ENCODE measurements at regions not wholly inside any gene's neighbourhood (a gene's known extent, or its start where the extent isn't known, plus 50 kb on each side); places are given as distances from the start of the nearest gene placed in this dataset.

- Histone ChIP-seq H3K27me3 (ENCODE audit: control insufficient read depth, insufficient read depth, low read length) (no peaks in the 10 kb centered on the region), H3K36me3 (replicated peaks; ENCODE audit: control insufficient read depth, insufficient read depth, low read length) (no peaks in the 10 kb centered on the region), H3K4me3 (ENCODE audit: insufficient read depth, low read depth, low read length) (no peak overlapping the region)
- DNase-seq: no peak
Observed at GRCh38 chr2:224325941-224326340, 76.0 kb downstream of the FAM124B start.

- no peaks in the 10 kb centered on the region for H3K27me3 ChIP-seq (ENCODE audit: control insufficient read depth, insufficient read depth, low read length)
- H3K36me3 ChIP-seq (replicated peaks; ENCODE audit: control insufficient read depth, insufficient read depth, low read length): no peaks in the 10 kb centered on the region
- no peak for DNase-seq
- H3K4me3 ChIP-seq (ENCODE audit: insufficient read depth, low read depth, low read length): no peak overlapping the region
Observed at GRCh38 chr2:224324604-224325003, 77.3 kb downstream of the FAM124B start.

GRCh38 chr2:224320660-224321059 lies 81.2 kb downstream of the FAM124B start:
- Histone ChIP-seq H3K4me3 (ENCODE audit: insufficient read depth, low read depth, low read length) (no peak overlapping the region), H3K36me3 (replicated peaks; ENCODE audit: control insufficient read depth, insufficient read depth, low read length) (no peaks in the 10 kb centered on the region), H3K27me3 (ENCODE audit: control insufficient read depth, insufficient read depth, low read length) (no peaks in the 10 kb centered on the region; the same call in 1 of the 2 replicates)
- no peak for DNase-seq

- Histone ChIP-seq H3K27me3 (ENCODE audit: control insufficient read depth, insufficient read depth, low read length) (no peaks in the 10 kb centered on the region; the same call in 1 of the 2 replicates), H3K4me3 (ENCODE audit: insufficient read depth, low read depth, low read length) (no peak overlapping the region), H3K36me3 (replicated peaks; ENCODE audit: control insufficient read depth, insufficient read depth, low read length) (no peaks in the 10 kb centered on the region)
- no peak for DNase-seq
Observed at GRCh38 chr2:224319750-224320149, 82.2 kb downstream of the FAM124B start.

GRCh38 chr2:224312741-224313140 lies 89.2 kb downstream of the FAM124B start:
- H3K4me3 ChIP-seq (ENCODE audit: insufficient read depth, low read depth, low read length): no peak overlapping the region
- DNase-seq: no peak
- no peaks in the 10 kb centered on the region for H3K27me3 ChIP-seq (ENCODE audit: control insufficient read depth, insufficient read depth, low read length)
- no peaks in the 10 kb centered on the region for H3K36me3 ChIP-seq (replicated peaks; ENCODE audit: control insufficient read depth, insufficient read depth, low read length)

GRCh38 chr2:224310943-224311625 lies 90.8 kb downstream of the FAM124B start:
- no peak overlapping the region for H3K4me3 ChIP-seq (ENCODE audit: insufficient read depth, low read depth, low read length)
- no peak for DNase-seq
- no peaks in the 10 kb centered on the region for H3K27me3 ChIP-seq (ENCODE audit: control insufficient read depth, insufficient read depth, low read length)
- H3K36me3 ChIP-seq (replicated peaks; ENCODE audit: control insufficient read depth, insufficient read depth, low read length): no peaks in the 10 kb centered on the region

GRCh38 chr2:224309176-224309575 lies 92.7 kb downstream of the FAM124B start:
- Histone ChIP-seq H3K27me3 (ENCODE audit: control insufficient read depth, insufficient read depth, low read length) (no peaks in the 10 kb centered on the region), H3K4me3 (ENCODE audit: insufficient read depth, low read depth, low read length) (no peak overlapping the region), H3K36me3 (replicated peaks; ENCODE audit: control insufficient read depth, insufficient read depth, low read length) (no peaks in the 10 kb centered on the region)
- DNase-seq: no peak

GRCh38 chr2:224308272-224308911 lies 93.5 kb downstream of the FAM124B start:
- Histone ChIP-seq H3K36me3 (replicated peaks; ENCODE audit: control insufficient read depth, insufficient read depth, low read length) (no peaks in the 10 kb centered on the region), H3K27me3 (ENCODE audit: control insufficient read depth, insufficient read depth, low read length) (no peaks in the 10 kb centered on the region), H3K4me3 (ENCODE audit: insufficient read depth, low read depth, low read length) (no peak overlapping the region)
- no peak for DNase-seq

GRCh38 chr2:224302952-224303351 lies 99.0 kb downstream of the FAM124B start:
- Histone ChIP-seq H3K36me3 (replicated peaks; ENCODE audit: control insufficient read depth, insufficient read depth, low read length) (no peaks in the 10 kb centered on the region), H3K27me3 (ENCODE audit: control insufficient read depth, insufficient read depth, low read length) (no peaks in the 10 kb centered on the region), H3K4me3 (ENCODE audit: insufficient read depth, low read depth, low read length) (no peak overlapping the region)
- no peak for DNase-seq

GRCh38 chr2:224293976-224294375 lies 107.9 kb downstream of the FAM124B start:
- no peak for DNase-seq
- no peak overlapping the region for H3K4me3 ChIP-seq (ENCODE audit: insufficient read depth, low read depth, low read length)
- no peaks in the 10 kb centered on the region for H3K36me3 ChIP-seq (replicated peaks; ENCODE audit: control insufficient read depth, insufficient read depth, low read length)
- no peaks in the 10 kb centered on the region for H3K27me3 ChIP-seq (ENCODE audit: control insufficient read depth, insufficient read depth, low read length)

GRCh38 chr2:224287531-224287930 lies 114.4 kb downstream of the FAM124B start:
- no peaks in the 10 kb centered on the region for H3K36me3 ChIP-seq (replicated peaks; ENCODE audit: control insufficient read depth, insufficient read depth, low read length)
- H3K27me3 ChIP-seq (ENCODE audit: control insufficient read depth, insufficient read depth, low read length): no peaks in the 10 kb centered on the region
- no peak for DNase-seq
- no peak overlapping the region for H3K4me3 ChIP-seq (ENCODE audit: insufficient read depth, low read depth, low read length)

GRCh38 chr2:224286923-224287322 lies 115.0 kb downstream of the FAM124B start:
- H3K36me3 ChIP-seq (replicated peaks; ENCODE audit: control insufficient read depth, insufficient read depth, low read length): no peaks in the 10 kb centered on the region
- DNase-seq: no peak
- no peaks in the 10 kb centered on the region for H3K27me3 ChIP-seq (ENCODE audit: control insufficient read depth, insufficient read depth, low read length)
- H3K4me3 ChIP-seq (ENCODE audit: insufficient read depth, low read depth, low read length): no peak overlapping the region

- Histone ChIP-seq H3K4me3 (ENCODE audit: insufficient read depth, low read depth, low read length) (no peak overlapping the region), H3K27me3 (ENCODE audit: control insufficient read depth, insufficient read depth, low read length) (no peaks in the 10 kb centered on the region), H3K36me3 (replicated peaks; ENCODE audit: control insufficient read depth, insufficient read depth, low read length) (no peaks in the 10 kb centered on the region)
- DNase-seq: no peak
Observed at GRCh38 chr2:224284134-224284946, 117.6 kb downstream of the FAM124B start.

- Histone ChIP-seq H3K4me3 (ENCODE audit: insufficient read depth, low read depth, low read length) (no peak overlapping the region), H3K36me3 (replicated peaks; ENCODE audit: control insufficient read depth, insufficient read depth, low read length) (no peaks in the 10 kb centered on the region), H3K27me3 (ENCODE audit: control insufficient read depth, insufficient read depth, low read length) (no peaks in the 10 kb centered on the region)
- no peak for DNase-seq
Observed at GRCh38 chr2:224283466-224283965, 118.4 kb downstream of the FAM124B start.

GRCh38 chr2:224281374-224281773 lies 120.5 kb downstream of the FAM124B start:
- no peaks in the 10 kb centered on the region for H3K36me3 ChIP-seq (replicated peaks; ENCODE audit: control insufficient read depth, insufficient read depth, low read length)

More at GRCh38 chr2:224281374-224281773, 120.5 kb downstream of the FAM124B start:
- H3K27me3 ChIP-seq (ENCODE audit: control insufficient read depth, insufficient read depth, low read length): no peaks in the 10 kb centered on the region
- no peak for DNase-seq
- H3K4me3 ChIP-seq (ENCODE audit: insufficient read depth, low read depth, low read length): no peak overlapping the region
